ENCODE measurements at regions not wholly inside any gene's neighbourhood (a gene's known extent, or its start where the extent isn't known, plus 50 kb on each side); places are given as distances from the start of the nearest gene placed in this dataset.

DNA sequence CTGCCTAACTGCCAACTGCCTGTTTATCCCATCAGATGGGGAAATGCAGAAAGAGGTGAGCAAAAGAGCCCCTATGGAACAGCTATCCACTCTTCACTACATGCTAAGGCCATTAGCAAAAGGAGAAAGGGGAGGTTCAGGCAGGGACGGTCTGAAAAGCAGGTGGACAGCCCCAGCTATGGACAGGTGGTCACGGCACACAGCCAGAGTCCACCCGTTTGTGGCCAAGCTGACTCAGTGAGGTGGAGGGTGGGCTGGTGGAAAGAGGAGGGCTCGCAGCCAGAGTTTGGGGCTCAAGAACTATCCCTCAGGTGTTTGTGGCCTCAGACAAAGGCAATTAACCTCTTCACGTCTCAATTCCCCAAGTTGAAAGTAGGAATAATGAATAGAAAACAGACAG, 148.9 kb upstream of the UBE2E1 start:
- no peak for TF ChIP-seq EZH2 (IDR thresholded peaks at IDR 0.05)
- no peak for TF ChIP-seq POLR2AphosphoS5 (IDR thresholded peaks at IDR 0.05; ENCODE audit: borderline replicate concordance, low read depth, low read length)
- TF ChIP-seq FOXP2 (optimal IDR thresholded peaks at IDR 0.05; ENCODE audit: control extremely low read depth, extremely low read length, insufficient read depth), result no peak

Data from SK-N-MC (cell line).